Testis (tissue), 2 donors: ENCODE measurements at regions not wholly inside any gene's neighbourhood (a gene's known extent, or its start where the extent isn't known, plus 50 kb on each side); places are given as distances from the start of the nearest gene placed in this dataset.

Experiments used
- DNase-seq: peaks from one replicate; pipeline ENCODE4 v3.0.0-alpha.2; 2019
- H3K27ac ChIP-seq, 2 donors: fragments of 200-600 bp; sonication (generic); one replicate each; pipeline ENCODE4 v1.5.1; 2019
- H3K27me3 ChIP-seq: fragments of 200-600 bp; sonication (generic); one replicate; pipeline ENCODE4 v1.5.1; 2019
- H3K36me3 ChIP-seq: fragments of 200-600 bp; sonication (generic); one replicate; pipeline ENCODE4 v1.5.1; 2017; ENCODE audit warnings: low read depth; ENCODE audit errors: missing control alignments
- H3K4me1 ChIP-seq: fragments of 200-600 bp; sonication (generic); one replicate; pipeline ENCODE4 v1.5.1; 2019
- H3K4me3 ChIP-seq, 2 donors: fragments of 200-600 bp; sonication (generic); one replicate each; pipeline ENCODE4 v1.5.1; 2017 to 2019
- H3K9me3 ChIP-seq: fragments of 200-600 bp; sonication (generic); one replicate; pipeline ENCODE4 v1.5.1; 2017
- POLR2A ChIP-seq: fragments of 450-650 bp; IDR thresholded peaks from one replicate; pipeline ENCODE4 v1.6.1; 2017; ENCODE audit warnings: antibody characterized with exemption, mild to moderate bottlenecking, moderate library complexity
- WGBS, 2 donors: methylation state at CpG; one replicate each; pipeline ENCODE4 v1.1.5; 2018; 5-methylcytosine and 5-hydroxymethylcytosine counted together
- intact Hi-C: fragments of 100-400 bp; cut with DNase I; formaldehyde crosslinking; loops from one replicate; pipeline ENCODE4 v1.15.1; 2023; ENCODE audit warnings: low total_unique reads
- TF ChIP-seq, protein P1 (sequence below), 3 experiments: fragments of 450-650 bp in 2 of 3; fragments of 200-600 bp in 1 of 3; sonication (generic) in 1 of 3; IDR thresholded peaks; one replicate each; pipeline ENCODE4 v1.5.1; 2016 to 2019; ENCODE audit warnings: antibody characterized with exemption in 3 of 3, mild to moderate bottlenecking in 2 of 3, moderate library complexity in 1 of 3

DNA sequence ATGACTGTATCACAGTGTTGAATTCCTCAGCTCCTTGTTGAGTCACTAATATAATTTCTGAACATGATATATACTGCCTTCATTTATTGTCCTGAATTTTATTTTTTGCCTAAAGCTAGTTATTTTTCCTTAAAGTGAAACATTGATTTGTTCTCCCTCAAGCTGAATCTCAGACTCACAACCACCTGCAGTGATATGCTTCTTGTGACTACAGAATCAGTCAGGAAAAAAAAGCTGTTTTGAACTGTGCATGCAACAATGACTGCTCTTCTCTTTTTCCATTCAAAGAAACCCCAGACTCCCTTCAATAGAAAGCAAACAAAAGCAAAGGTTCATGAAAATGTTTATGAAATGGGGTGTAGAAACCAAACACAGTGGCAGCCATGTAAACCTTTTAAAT is 470.2 kb upstream of the CHD1 start:
- Histone ChIP-seq H3K27ac (no peak overlapping the region), H3K27me3 (no peaks in the 10 kb centered on the region), H3K4me1 (no peaks in the 10 kb centered on the region), H3K4me3 (no peak overlapping the region), H3K9me3 (no peaks in the 10 kb centered on the region), H3K36me3 (no peaks in the 10 kb centered on the region)
- TF ChIP-seq, protein P1, sequence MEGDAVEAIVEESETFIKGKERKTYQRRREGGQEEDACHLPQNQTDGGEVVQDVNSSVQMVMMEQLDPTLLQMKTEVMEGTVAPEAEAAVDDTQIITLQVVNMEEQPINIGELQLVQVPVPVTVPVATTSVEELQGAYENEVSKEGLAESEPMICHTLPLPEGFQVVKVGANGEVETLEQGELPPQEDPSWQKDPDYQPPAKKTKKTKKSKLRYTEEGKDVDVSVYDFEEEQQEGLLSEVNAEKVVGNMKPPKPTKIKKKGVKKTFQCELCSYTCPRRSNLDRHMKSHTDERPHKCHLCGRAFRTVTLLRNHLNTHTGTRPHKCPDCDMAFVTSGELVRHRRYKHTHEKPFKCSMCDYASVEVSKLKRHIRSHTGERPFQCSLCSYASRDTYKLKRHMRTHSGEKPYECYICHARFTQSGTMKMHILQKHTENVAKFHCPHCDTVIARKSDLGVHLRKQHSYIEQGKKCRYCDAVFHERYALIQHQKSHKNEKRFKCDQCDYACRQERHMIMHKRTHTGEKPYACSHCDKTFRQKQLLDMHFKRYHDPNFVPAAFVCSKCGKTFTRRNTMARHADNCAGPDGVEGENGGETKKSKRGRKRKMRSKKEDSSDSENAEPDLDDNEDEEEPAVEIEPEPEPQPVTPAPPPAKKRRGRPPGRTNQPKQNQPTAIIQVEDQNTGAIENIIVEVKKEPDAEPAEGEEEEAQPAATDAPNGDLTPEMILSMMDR (IDR thresholded peaks at IDR 0.05): no peak
- no peak for TF ChIP-seq POLR2A
- intact Hi-C loops: no loop called here
- no peak for DNase-seq

DNA sequence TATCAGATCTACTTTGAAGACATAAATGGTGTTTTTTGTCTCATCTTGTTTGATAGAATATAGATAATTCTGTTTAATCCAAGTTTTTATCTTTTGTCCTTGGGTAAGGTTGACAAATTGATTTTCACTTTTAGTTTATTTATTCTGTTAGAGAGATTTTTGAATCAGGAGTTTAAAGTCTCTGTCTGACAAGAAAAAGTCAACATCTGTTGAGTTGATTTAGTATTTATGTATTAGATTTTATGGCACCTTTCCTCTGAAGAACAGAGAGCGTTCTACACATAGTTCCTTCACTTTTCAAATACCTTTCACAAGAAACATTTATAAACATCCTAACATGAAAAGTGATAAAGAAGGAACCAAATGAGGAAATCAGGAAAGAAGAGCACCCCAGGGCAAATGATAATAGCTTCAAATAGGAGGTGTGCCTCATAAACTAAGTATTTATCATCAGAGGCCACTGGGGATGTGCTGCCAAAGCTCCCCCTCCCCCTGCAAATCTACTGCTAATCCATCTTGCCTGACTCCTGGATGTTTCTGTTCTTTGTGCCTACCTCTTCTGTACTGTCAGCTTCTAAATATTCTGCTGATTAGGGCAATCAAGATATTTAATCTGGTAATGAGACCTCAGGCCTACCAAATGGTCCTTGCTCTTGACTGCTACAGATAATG is 457.7 kb upstream of the CHD1 start:
- Histone ChIP-seq H3K4me1 (no peaks in the 10 kb centered on the region), H3K27me3 (no peaks in the 10 kb centered on the region), H3K36me3 (no peaks in the 10 kb centered on the region), H3K4me3 (no peak overlapping the region), H3K27ac (no peak overlapping the region), H3K9me3 (no peaks in the 10 kb centered on the region)
- no peak for TF ChIP-seq POLR2A
- TF ChIP-seq, protein P1 (IDR thresholded peaks at IDR 0.05): no peak
- WGBS, 2 donors: 79% methylated on average over 1 of the region's 1 CpG
- intact Hi-C loops: no loop called here
- DNase-seq: no peak

DNA sequence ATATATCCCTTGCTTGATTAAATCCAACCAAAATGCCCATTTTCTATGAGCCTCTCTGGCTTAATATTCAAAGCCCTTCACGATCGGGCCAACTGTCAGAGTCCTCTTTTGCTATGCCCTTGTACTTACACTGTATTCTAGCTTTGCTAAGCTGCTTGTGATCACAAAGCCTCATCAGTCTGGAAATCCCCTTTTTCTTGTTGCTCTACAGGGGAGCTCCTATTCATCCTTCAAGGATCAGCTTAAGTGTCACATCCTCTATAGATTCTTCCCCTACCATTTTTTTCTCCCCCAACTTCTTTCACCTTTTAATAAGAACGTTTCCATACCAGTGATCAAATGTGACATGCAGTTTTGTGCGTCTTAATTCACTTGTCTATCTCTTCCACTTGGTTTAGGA is 450.4 kb upstream of the CHD1 start:
- no peak for DNase-seq
- H3K36me3 ChIP-seq: no peaks in the 10 kb centered on the region
- H3K27ac ChIP-seq: no peak overlapping the region
- no peak overlapping the region for H3K4me3 ChIP-seq
- H3K4me1 ChIP-seq: no peaks in the 10 kb centered on the region
- intact Hi-C loops: no loop called here
- no peak for TF ChIP-seq POLR2A
- TF ChIP-seq, protein P1 (IDR thresholded peaks at IDR 0.05): no peak
- H3K27me3 ChIP-seq: no peaks in the 10 kb centered on the region
- no peaks in the 10 kb centered on the region for H3K9me3 ChIP-seq
- WGBS, 2 donors: 79% methylated on average over 4 of the region's 4 CpGs

DNA sequence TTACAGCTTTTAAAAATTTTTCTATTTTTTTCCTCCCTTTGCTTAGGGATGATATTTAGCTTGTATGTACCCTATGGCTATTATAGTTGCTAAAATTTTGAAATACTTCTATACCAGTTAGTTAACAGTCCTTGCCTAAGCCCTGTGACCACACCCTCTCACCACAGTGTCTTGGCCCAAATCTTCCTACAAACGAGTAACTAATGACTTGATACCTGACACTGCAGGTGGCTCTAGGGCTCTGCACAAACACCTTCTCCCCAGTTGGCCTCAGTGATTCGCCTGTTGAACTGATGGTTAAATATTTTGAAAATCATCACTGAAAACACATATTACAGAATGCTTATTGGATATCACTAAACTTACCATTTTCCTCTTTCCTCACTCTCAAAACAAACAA is 449.6 kb upstream of the CHD1 start:
- no peaks in the 10 kb centered on the region for H3K36me3 ChIP-seq
- no peak for DNase-seq
- no peak overlapping the region for H3K27ac ChIP-seq
- H3K9me3 ChIP-seq: no peaks in the 10 kb centered on the region
- H3K4me1 ChIP-seq: no peaks in the 10 kb centered on the region
- WGBS, 2 donors: 62 to 71% methylated on average over 2 of the region's 2 CpGs
- intact Hi-C loops: no loop called here
- no peak for TF ChIP-seq POLR2A
- TF ChIP-seq, protein P1 (IDR thresholded peaks at IDR 0.05): no peak
- no peaks in the 10 kb centered on the region for H3K27me3 ChIP-seq
- H3K4me3 ChIP-seq: no peak overlapping the region
